NT2/D1 (cell line): ENCODE measurements at regions not wholly inside any gene's neighbourhood (a gene's known extent, or its start where the extent isn't known, plus 50 kb on each side); places are given as distances from the start of the nearest gene placed in this dataset.

Experiments
- SUZ12 ChIP-seq: IDR thresholded peaks from 2 replicates; pipeline ENCODE4 v1.6.1; 2011; ENCODE audit not compliant: insufficient read length, insufficient read depth; ENCODE audit errors: extremely low read depth
- ZNF274 ChIP-seq: IDR thresholded peaks from 2 replicates; pipeline ENCODE4 v1.6.1; 2011; ENCODE audit warnings: mild to moderate bottlenecking, low read depth, low read length

GRCh38 chr3:82276992-82277391, 515.5 kb upstream of the GBE1 start:
- TF ChIP-seq SUZ12 (no peak), ZNF274 (no peak)
